ENCODE measurements at regions not wholly inside any gene's neighbourhood (a gene's known extent, or its start where the extent isn't known, plus 50 kb on each side); places are given as distances from the start of the nearest gene placed in this dataset.
A peak's percentile ranks its signal among the peaks of the same experiment; 100 is the strongest.

DNA sequence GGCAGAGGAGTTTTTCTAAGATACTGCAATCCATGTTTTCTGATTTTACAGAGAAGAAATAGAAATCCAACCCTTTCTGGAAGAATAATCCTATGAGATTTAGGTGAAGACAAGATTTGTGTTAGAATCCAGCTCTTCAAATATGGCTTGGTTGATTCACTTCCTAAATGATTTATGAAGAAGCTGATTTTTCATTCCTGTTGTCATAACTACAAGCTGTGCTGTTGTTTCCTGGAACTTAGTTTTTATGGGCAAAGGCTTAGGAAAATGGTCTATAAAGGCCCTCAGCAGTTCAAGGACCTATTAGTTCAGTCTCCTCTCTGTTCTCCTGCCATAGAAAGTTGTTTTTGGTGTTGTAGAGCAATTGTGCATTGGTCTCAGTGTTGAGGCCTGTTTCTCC is 174.2 kb upstream of the FAM20A start:
- TF ChIP-seq, protein P1, sequence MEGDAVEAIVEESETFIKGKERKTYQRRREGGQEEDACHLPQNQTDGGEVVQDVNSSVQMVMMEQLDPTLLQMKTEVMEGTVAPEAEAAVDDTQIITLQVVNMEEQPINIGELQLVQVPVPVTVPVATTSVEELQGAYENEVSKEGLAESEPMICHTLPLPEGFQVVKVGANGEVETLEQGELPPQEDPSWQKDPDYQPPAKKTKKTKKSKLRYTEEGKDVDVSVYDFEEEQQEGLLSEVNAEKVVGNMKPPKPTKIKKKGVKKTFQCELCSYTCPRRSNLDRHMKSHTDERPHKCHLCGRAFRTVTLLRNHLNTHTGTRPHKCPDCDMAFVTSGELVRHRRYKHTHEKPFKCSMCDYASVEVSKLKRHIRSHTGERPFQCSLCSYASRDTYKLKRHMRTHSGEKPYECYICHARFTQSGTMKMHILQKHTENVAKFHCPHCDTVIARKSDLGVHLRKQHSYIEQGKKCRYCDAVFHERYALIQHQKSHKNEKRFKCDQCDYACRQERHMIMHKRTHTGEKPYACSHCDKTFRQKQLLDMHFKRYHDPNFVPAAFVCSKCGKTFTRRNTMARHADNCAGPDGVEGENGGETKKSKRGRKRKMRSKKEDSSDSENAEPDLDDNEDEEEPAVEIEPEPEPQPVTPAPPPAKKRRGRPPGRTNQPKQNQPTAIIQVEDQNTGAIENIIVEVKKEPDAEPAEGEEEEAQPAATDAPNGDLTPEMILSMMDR (IDR thresholded peaks at IDR 0.05; ENCODE audit: insufficient read depth, low read length), result no peak
- peak; percentile 60 for DNase-seq (ENCODE audit: low read depth)
- H3K4me3 ChIP-seq (ENCODE audit: low read depth, low read length), result no peak overlapping the region

DNA sequence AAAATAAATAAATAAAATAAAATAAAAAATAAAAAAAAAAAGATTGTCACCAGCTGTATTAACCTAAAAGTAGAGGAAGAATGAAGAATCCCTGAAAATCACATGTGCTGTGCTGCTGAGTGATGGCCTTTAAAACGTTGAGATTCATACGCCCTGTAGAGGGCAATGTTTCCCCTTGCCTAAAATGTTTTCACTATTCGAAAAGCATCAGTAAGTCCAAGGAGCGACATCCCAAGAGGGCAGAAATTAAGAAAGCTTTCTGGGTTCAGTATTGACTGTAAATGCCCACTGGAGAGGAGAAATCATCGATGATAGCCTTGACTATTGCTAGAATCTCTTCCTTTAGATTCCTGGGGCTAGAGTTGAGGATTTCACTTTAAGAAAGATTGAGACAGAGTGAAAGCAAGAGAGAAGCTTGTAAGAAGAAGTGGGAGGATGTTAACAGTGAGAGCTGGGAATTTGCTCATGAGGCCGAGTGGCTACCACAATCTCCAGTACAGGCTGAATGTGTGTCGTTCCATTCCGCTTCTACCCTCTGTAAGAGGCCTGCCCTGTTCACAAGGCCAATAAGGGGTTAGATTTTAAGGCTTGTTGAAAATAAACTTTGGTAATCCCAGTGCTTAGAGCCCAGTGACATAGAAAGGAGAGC is 170.8 kb upstream of the FAM20A start:
- TF ChIP-seq, protein P1 (IDR thresholded peaks at IDR 0.05; ENCODE audit: insufficient read depth, low read length), result peak; percentile 77
- H3K4me3 ChIP-seq (ENCODE audit: low read depth, low read length), result no peak overlapping the region
- DNase-seq (ENCODE audit: low read depth), result peak; percentile 93

DNA sequence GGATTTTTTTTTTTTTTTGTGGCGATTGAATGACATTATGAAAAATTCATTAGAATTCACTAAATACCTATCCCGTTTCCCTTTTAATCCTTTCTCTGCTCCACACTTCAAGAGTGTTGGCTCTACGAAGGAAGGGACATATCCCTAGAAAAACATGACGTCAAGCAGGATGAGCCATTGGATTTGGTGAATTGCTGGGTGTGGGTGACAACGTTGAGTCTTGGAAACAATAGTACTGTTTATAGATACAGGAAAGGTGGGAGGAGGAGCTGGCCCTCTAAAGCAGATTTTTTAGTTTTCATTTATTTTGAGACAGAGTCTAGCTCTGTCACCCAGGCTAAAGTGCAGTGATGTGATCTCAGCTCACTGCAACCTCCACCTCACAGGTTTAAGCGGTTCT is 167.6 kb upstream of the FAM20A start:
- TF ChIP-seq, protein P1 (IDR thresholded peaks at IDR 0.05; ENCODE audit: insufficient read depth, low read length), result no peak
- no peak for DNase-seq (ENCODE audit: low read depth)

DNA sequence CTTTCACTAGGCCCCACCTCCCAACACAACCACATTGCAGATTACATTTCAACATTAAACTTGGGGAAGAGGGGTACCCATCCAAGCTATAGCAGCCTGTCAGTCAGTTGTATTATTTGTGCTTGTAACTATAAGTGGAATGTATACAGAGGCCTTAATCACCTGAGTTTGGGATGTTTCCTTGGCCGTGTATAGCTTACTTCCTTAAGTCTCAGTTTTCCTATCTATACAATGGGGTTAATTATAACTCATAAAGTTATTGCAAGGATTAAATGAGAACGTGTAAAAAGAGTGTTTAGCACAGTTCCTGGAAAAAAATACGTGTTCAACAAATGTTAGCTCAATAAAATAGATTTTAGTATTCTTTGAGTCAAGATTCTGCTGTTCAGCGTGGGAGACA is 165.5 kb upstream of the FAM20A start:
- TF ChIP-seq, protein P1 (IDR thresholded peaks at IDR 0.05; ENCODE audit: insufficient read depth, low read length), result no peak
- no peak overlapping the region for H3K4me3 ChIP-seq (ENCODE audit: low read depth, low read length)
- DNase-seq (ENCODE audit: low read depth), result no peak

More for the DNA sequence above, 167.6 kb upstream of the FAM20A start:
- no peak overlapping the region for H3K4me3 ChIP-seq (ENCODE audit: low read depth, low read length)

DNA sequence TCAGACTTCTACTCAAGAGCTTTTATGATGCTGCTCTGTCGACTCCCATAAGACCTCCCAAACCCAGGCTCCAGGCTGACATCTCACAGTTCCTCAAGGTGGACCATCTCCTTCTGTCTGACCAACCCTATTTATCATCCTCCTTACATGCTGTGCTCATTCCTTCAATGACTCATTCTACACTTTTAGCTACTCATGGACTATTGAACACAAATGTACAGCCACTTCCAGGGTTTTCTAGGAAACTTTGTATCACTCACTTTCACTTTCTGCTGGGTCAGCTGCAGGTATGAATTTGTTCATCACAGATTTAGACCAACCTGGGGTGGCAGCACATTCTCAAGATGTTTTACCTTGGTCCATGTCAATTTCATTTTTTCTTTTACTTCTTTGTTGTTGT is 162.4 kb upstream of the FAM20A start:
- no peak overlapping the region for H3K4me3 ChIP-seq (ENCODE audit: low read depth, low read length)
- TF ChIP-seq, protein P1 (IDR thresholded peaks at IDR 0.05; ENCODE audit: insufficient read depth, low read length), result no peak
- peak; percentile 38 for DNase-seq (ENCODE audit: low read depth)

DNA sequence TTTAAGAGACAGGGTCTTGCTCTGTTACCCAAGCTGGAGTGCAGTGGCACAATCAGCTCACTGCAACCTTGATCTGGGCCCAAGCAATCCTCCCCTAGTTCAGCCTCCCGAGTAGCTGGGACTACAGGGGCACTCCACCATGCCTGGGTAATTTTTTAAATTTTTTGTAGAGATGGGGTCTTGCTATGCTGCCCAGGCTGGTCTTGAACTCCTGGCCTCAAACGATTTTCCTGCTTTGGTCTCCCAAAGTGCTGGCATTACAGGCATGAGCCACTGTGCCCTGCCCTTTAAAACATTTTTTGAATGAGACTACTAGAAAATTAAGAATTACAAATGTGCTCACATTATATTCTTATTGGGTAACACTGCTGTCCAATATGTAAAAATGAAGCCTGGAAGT is 161.7 kb upstream of the FAM20A start:
- no peak overlapping the region for H3K4me3 ChIP-seq (ENCODE audit: low read depth, low read length)
- TF ChIP-seq, protein P1 (IDR thresholded peaks at IDR 0.05; ENCODE audit: insufficient read depth, low read length), result no peak
- no peak for DNase-seq (ENCODE audit: low read depth)

DNA sequence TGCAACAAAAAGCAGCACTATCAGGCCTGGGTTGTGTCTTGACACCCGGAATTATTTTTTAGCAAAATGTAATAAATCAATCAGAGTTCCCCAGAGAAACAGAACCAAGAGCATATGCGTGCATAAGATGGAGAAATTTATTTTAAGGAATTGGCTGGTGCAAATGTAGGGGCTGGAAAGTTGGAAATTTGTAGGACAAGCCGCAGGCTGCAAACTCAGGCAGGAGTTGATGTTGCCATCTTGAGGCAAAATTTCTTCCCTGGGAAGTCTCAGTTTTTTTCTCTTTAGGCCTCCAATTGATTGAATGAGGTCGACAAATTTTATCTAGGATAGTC is 158.9 kb upstream of the FAM20A start:
- TF ChIP-seq, protein P1 (IDR thresholded peaks at IDR 0.05; ENCODE audit: insufficient read depth, low read length), result no peak
- H3K4me3 ChIP-seq (ENCODE audit: low read depth, low read length), result no peak overlapping the region
- no peak for DNase-seq (ENCODE audit: low read depth)

All from fibroblast of the aortic adventitia (primary cell).